GM21723 (cell line): ENCODE measurements at regions not wholly inside any gene's neighbourhood (a gene's known extent, or its start where the extent isn't known, plus 50 kb on each side); places are given as distances from the start of the nearest gene placed in this dataset.

Source experiments
- ATAC-seq: cut with Tn5 transposase; IDR thresholded peaks from one replicate; pipeline ENCODE4 v1.9.1; 2021; ENCODE audit warnings: mild to moderate bottlenecking, moderate library complexity; ENCODE audit not compliant: unreplicated experiment

GRCh38 chr1:73953586-73953985 is 244.4 kb downstream of the LRRIQ3 start:
- ATAC-seq: no peak

GRCh38 chr1:73953186-73953585 is 244.8 kb downstream of the LRRIQ3 start:
- ATAC-seq: no peak

- ATAC-seq: no peak
These were observed 249.9 kb downstream of the LRRIQ3 start for GRCh38 chr1:73948055-73948454.

- no peak for ATAC-seq
These were observed 251.0 kb downstream of the LRRIQ3 start for GRCh38 chr1:73947009-73947408.

GRCh38 chr1:73943270-73943669 is 254.7 kb downstream of the LRRIQ3 start:
- no peak for ATAC-seq

- ATAC-seq: no peak
These were observed 267.7 kb downstream of the LRRIQ3 start for GRCh38 chr1:73930293-73930692.

- no peak for ATAC-seq
These were observed 283.0 kb downstream of the LRRIQ3 start for GRCh38 chr1:73914951-73915350.

GRCh38 chr1:73913025-73913424 is 285.0 kb downstream of the LRRIQ3 start:
- ATAC-seq: no peak

- ATAC-seq: no peak
These were observed 286.1 kb downstream of the LRRIQ3 start for GRCh38 chr1:73911849-73912248.

- ATAC-seq: no peak
These were observed 287.5 kb downstream of the LRRIQ3 start for GRCh38 chr1:73910466-73910865.

GRCh38 chr1:73910062-73910461 is 287.9 kb downstream of the LRRIQ3 start:
- no peak for ATAC-seq

- no peak for ATAC-seq
These were observed 288.9 kb downstream of the LRRIQ3 start for GRCh38 chr1:73909043-73909562.

GRCh38 chr1:73907051-73907450 is 290.9 kb downstream of the LRRIQ3 start:
- no peak for ATAC-seq

- ATAC-seq: no peak
These were observed 294.9 kb downstream of the LRRIQ3 start for GRCh38 chr1:73903092-73903491.

GRCh38 chr1:73901738-73902137 is 296.2 kb downstream of the LRRIQ3 start:
- ATAC-seq: no peak

GRCh38 chr1:73899311-73899710 is 298.7 kb downstream of the LRRIQ3 start:
- ATAC-seq: no peak

- ATAC-seq: no peak
These were observed 299.4 kb downstream of the LRRIQ3 start for GRCh38 chr1:73898540-73898939.

- ATAC-seq: no peak
These were observed 310.6 kb downstream of the LRRIQ3 start for GRCh38 chr1:73887412-73887811.

GRCh38 chr1:73886716-73887115 is 311.3 kb downstream of the LRRIQ3 start:
- ATAC-seq: no peak

GRCh38 chr1:73874806-73875205 is 323.2 kb downstream of the LRRIQ3 start:
- ATAC-seq: no peak

- ATAC-seq: no peak
These were observed 329.1 kb downstream of the LRRIQ3 start for GRCh38 chr1:73868810-73869336.

- ATAC-seq: no peak
These were observed 335.6 kb downstream of the LRRIQ3 start for GRCh38 chr1:73862355-73862754.

- ATAC-seq: no peak
These were observed 337.5 kb downstream of the LRRIQ3 start for GRCh38 chr1:73860421-73860950.
